Cardiac fibroblast (primary cell): ENCODE measurements at regions not wholly inside any gene's neighbourhood (a gene's known extent, or its start where the extent isn't known, plus 50 kb on each side); places are given as distances from the start of the nearest gene placed in this dataset.

Experiments used
- DNase-seq, 2 donors: peaks; one replicate each; pipeline versions ENCODE4 v3.0.0 to v3.0.0-alpha.2; 2010; ENCODE audit warnings: low read depth in 2 of 2
- H3K4me3 ChIP-seq, 2 donors: replicated peaks in 1 of 2; 1 replicate in 1 of 2; 2 replicates in 1 of 2; pipeline ENCODE4 v1.5.1; 2011; ENCODE audit warnings: low read depth in 2 of 2, low read length in 2 of 2, mild to moderate bottlenecking in 2 of 2, moderate library complexity in 1 of 2
- TF ChIP-seq, protein P1 (sequence below): IDR thresholded peaks from one replicate; pipeline ENCODE4 v1.5.1; 2011; ENCODE audit warnings: low read depth, mild to moderate bottlenecking, low read length, inconsistent platforms

DNA sequence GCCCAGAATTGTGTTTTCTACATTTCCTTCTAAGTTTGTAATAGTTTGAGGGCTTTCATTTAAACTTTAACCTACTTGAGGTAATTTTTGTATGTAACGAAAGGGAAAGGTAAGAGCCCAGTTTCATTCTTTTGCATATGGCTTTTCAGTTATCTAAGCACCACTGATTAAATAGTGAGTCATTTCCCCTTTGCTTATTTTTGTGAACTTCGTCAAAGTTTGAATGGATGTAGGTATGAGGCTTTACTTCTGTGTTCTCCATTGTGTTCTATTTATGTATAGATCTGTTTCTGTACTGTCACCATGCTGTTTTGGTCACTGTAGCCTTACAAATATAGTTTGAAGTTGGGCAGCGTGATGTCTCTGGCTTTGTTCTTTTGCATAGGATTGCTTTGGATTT, 944.8 kb upstream of the CNTNAP5 start:
- no peak overlapping the region for H3K4me3 ChIP-seq
- peak; percentile 40 to 47 for DNase-seq
- TF ChIP-seq, protein P1, sequence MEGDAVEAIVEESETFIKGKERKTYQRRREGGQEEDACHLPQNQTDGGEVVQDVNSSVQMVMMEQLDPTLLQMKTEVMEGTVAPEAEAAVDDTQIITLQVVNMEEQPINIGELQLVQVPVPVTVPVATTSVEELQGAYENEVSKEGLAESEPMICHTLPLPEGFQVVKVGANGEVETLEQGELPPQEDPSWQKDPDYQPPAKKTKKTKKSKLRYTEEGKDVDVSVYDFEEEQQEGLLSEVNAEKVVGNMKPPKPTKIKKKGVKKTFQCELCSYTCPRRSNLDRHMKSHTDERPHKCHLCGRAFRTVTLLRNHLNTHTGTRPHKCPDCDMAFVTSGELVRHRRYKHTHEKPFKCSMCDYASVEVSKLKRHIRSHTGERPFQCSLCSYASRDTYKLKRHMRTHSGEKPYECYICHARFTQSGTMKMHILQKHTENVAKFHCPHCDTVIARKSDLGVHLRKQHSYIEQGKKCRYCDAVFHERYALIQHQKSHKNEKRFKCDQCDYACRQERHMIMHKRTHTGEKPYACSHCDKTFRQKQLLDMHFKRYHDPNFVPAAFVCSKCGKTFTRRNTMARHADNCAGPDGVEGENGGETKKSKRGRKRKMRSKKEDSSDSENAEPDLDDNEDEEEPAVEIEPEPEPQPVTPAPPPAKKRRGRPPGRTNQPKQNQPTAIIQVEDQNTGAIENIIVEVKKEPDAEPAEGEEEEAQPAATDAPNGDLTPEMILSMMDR, result no peak

DNA sequence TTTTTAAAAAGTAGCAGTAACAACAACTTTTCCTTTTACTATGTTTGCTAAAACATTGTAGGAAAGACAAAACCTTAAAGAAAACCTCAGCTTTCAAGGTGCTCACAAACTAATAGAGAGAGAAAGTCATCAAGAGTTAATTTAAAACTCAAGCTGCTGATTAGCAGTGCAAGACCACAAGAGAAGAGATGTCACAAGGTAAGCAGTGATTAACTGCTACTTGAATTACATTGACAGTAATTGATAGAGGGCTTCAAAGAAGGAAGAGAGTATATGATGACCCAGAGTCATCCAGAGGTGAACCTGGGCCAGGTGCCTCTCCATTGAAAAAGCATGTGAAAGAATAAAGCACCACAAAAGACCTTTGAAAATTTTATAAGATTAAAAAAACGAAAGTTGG, 939.6 kb upstream of the CNTNAP5 start:
- TF ChIP-seq, protein P1, result no peak
- DNase-seq, result no peak

DNA sequence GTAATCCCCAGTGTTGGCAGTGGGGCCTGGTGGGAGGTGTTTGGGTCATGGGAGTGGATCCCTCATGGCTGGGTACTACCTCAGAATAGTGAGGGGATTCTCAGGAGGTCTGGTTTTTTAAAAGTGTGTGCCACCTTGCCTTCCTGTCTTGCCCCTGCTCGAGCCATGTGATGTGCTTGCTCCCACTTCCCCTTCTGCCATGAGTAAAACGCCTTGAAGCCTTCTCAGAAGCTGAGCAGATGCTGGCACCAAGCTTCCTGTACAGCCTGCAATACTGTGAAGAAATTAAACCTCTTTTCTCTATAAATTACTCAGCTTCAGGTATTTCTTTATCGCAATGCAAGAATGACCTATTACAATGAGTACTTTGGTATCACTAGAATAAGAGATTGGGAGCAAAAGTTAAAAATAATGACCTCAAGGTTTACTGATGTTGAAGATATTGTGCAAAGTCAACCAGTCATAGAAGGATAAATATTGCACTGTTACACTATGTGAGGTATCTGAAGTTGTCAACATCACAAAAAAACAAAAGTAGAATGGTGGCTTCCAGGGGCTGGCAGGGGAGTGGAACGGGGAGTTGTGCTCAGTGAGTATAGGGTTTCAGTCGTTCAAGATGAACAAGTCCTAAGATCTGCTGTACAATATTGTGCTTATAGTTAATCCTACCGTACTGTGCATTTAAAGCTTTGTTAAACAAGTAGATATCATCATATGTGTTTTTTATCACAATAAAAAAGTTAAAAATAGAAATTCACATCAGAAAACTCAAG, 938.3 kb upstream of the CNTNAP5 start:
- no peak overlapping the region for H3K4me3 ChIP-seq
- TF ChIP-seq, protein P1, result no peak
- DNase-seq, result no peak

More for the DNA sequence above, 939.6 kb upstream of the CNTNAP5 start:
- no peak overlapping the region for H3K4me3 ChIP-seq

DNA sequence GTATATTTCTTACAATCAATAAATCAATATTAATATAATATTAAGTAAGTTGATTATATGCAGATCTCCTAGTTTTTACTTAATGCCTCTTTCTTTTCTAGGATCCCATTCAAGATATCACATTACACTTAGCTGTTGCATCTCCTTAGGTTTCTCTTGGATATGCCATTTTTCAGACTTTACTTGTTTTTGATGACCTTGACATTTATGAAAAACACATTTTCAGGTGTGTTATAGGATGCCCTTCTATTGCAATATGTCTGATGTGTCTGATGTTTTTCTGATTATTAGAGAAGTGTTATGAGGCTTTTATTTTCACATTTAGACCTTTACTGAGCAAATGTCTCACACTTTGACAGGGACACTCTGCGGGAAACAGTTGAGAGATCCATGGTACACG, 933.6 kb upstream of the CNTNAP5 start:
- TF ChIP-seq, protein P1, result no peak
- no peak overlapping the region for H3K4me3 ChIP-seq
- no peak for DNase-seq

DNA sequence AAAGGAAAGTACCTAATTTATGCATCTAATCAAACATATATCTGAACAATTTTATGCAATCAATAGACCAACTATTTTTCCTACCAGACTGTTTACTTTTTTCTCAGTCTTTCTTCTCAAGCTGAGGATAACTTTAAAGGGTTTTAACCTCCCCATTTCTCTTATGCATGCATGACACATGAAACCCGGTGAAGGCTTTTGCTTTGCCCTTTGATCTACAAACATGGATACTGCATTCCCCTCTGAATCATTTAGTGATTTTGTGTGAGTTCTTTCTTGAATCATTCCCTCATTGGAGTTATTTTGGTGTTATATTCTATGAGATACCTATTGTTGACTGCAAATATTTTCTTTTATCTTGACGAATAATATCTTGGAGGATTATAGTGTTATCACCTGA, 931.9 kb upstream of the CNTNAP5 start:
- TF ChIP-seq, protein P1, result no peak
- no peak overlapping the region for H3K4me3 ChIP-seq
- DNase-seq, result no peak

DNA sequence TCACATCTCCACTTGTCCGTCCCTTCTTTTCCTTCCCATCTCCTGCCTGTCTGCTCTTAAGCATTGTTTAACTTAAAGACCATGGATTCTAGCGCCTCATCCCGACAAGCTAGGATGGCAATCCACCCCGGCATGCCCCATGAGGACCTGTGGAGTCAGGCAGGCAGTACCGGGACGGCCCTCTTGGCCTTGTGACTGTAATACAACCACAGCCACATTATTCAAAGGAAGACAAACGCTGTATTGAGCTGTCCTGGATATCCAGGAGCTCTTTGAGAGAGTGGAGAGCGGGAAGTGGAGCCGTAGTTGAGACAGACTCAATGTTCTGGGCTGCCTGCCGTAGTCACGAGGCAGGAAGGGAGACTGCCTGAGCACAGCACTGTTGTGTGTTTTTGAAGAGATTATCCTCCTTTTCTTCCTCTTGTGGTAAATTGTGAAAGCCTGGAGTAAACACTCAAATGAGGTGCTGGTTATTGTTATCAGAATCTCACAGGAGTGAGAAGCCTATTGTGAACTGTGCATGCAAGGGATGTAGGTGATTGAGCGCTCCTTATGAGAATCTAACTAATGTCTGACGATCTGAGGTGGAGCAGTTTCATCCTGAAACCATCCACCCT, 929.8 kb upstream of the CNTNAP5 start:
- TF ChIP-seq, protein P1, result no peak
- H3K4me3 ChIP-seq, result no peak overlapping the region
- no peak for DNase-seq

DNA sequence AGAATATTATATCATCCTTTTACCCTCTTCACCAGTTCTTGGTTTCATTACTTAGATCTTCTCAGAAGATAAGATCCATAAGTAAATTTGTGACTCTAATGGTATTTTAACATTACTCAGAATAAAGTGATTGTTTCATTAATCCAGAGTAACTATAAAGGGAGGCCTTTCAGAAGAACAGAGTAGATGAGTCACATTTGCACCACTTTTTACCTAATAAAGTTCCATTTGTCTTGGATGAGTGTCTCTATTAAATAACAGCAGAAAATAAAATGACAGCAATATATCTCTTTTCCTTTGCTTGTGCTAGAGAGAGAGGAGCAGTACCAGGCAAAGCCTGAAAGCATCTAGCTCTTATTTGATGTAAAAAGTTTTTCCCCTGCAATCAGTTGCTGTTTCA, 926.5 kb upstream of the CNTNAP5 start:
- TF ChIP-seq, protein P1, result no peak
- H3K4me3 ChIP-seq, result no peak overlapping the region

More for the DNA sequence above, 926.5 kb upstream of the CNTNAP5 start:
- no peak for DNase-seq
